Right atrium auricular region (tissue), 2 donors: ENCODE measurements at regions not wholly inside any gene's neighbourhood (a gene's known extent, or its start where the extent isn't known, plus 50 kb on each side); places are given as distances from the start of the nearest gene placed in this dataset.

Source experiments
- DNase-seq: peaks from one replicate; pipeline ENCODE4 v3.0.0-alpha.2; 2019; ENCODE audit warnings: low spot score
- H3K27ac ChIP-seq, 2 donors: fragments of 200-600 bp; sonication (generic); 1 replicate in 1 of 2; 2 replicates in 1 of 2; pipeline ENCODE4 v1.5.1; 2016 to 2019
- H3K27me3 ChIP-seq, 2 donors: fragments of 200-600 bp; sonication (generic); one replicate each; pipeline versions ENCODE4 v1.5.1 to v1.6.0; 2017 to 2019
- H3K36me3 ChIP-seq: fragments of 200-600 bp; sonication (generic); one replicate; pipeline ENCODE4 v1.5.1; 2016
- H3K4me1 ChIP-seq, 2 donors: fragments of 200-600 bp; sonication (generic); one replicate each; pipeline versions ENCODE4 v1.5.1 to v1.6.0; 2017 to 2019
- H3K4me3 ChIP-seq, 2 donors: fragments of 200-600 bp; sonication (generic); 1 replicate in 1 of 2; 2 replicates in 1 of 2; pipeline ENCODE4 v1.5.1; 2017 to 2019; ENCODE audit warnings: mild to moderate bottlenecking in 1 of 2, moderate library complexity in 1 of 2
- H3K9me3 ChIP-seq, 2 donors: fragments of 200-600 bp; sonication (generic); one replicate each; pipeline ENCODE4 v1.5.1; 2019
- CTCF ChIP-seq, 2 donors: fragments of 200-600 bp; sonication (generic); IDR thresholded peaks; one replicate each; pipeline ENCODE4 v1.5.1; 2019; ENCODE audit warnings: antibody characterized with exemption in 2 of 2

GRCh38 chr5:63306909-63307308 is 655.3 kb downstream of the HTR1A start:
- no peak for TF ChIP-seq CTCF (IDR thresholded peaks at IDR 0.05)
- no peak overlapping the region for H3K27ac ChIP-seq
- no peak overlapping the region for H3K4me3 ChIP-seq
- H3K9me3 ChIP-seq: no peaks in the 10 kb centered on the region
- no peak for DNase-seq
- H3K27me3 ChIP-seq: no peaks in the 10 kb centered on the region
- H3K4me1 ChIP-seq: no peaks in the 10 kb centered on the region
- no peaks in the 10 kb centered on the region for H3K36me3 ChIP-seq

GRCh38 chr5:63293317-63293716 is 668.9 kb downstream of the HTR1A start:
- no peaks in the 10 kb centered on the region for H3K9me3 ChIP-seq
- no peaks in the 10 kb centered on the region for H3K36me3 ChIP-seq
- no peaks in the 10 kb centered on the region for H3K27me3 ChIP-seq
- H3K27ac ChIP-seq: no peak overlapping the region
- DNase-seq: no peak
- TF ChIP-seq CTCF (IDR thresholded peaks at IDR 0.05): no peak
- H3K4me1 ChIP-seq: no peaks in the 10 kb centered on the region
- H3K4me3 ChIP-seq: no peak overlapping the region

- no peak overlapping the region for H3K4me3 ChIP-seq
- no peak overlapping the region for H3K27ac ChIP-seq
- H3K27me3 ChIP-seq: no peaks in the 10 kb centered on the region
- TF ChIP-seq CTCF (IDR thresholded peaks at IDR 0.05): no peak
- no peaks in the 10 kb centered on the region for H3K36me3 ChIP-seq
- H3K9me3 ChIP-seq: no peaks in the 10 kb centered on the region
- no peak for DNase-seq
- no peaks in the 10 kb centered on the region for H3K4me1 ChIP-seq
These were observed 675.5 kb downstream of the HTR1A start for GRCh38 chr5:63286724-63287123.

- no peaks in the 10 kb centered on the region for H3K4me1 ChIP-seq
- H3K27me3 ChIP-seq: no peaks in the 10 kb centered on the region
- DNase-seq: no peak
- no peak for TF ChIP-seq CTCF (IDR thresholded peaks at IDR 0.05)
- no peak overlapping the region for H3K27ac ChIP-seq
- no peaks in the 10 kb centered on the region for H3K9me3 ChIP-seq
- no peaks in the 10 kb centered on the region for H3K36me3 ChIP-seq
- H3K4me3 ChIP-seq: no peak overlapping the region
These were observed 684.8 kb downstream of the LRRC70 start for GRCh38 chr5:63263411-63263810.

- DNase-seq: no peak
- Histone ChIP-seq H3K36me3 (no peaks in the 10 kb centered on the region), H3K4me1 (no peaks in the 10 kb centered on the region), H3K27ac (no peak overlapping the region), H3K9me3 (no peaks in the 10 kb centered on the region), H3K4me3 (no peak overlapping the region), H3K27me3 (no peaks in the 10 kb centered on the region)
- no peak for TF ChIP-seq CTCF (IDR thresholded peaks at IDR 0.05)
These were observed 683.8 kb downstream of the LRRC70 start for GRCh38 chr5:63262185-63262981.

GRCh38 chr5:63261695-63262094 is 683.1 kb downstream of the LRRC70 start:
- no peaks in the 10 kb centered on the region for H3K27me3 ChIP-seq
- H3K27ac ChIP-seq: no peak overlapping the region
- H3K4me1 ChIP-seq: no peaks in the 10 kb centered on the region
- no peak overlapping the region for H3K4me3 ChIP-seq
- no peak for TF ChIP-seq CTCF (IDR thresholded peaks at IDR 0.05)
- DNase-seq: no peak
- no peaks in the 10 kb centered on the region for H3K36me3 ChIP-seq
- H3K9me3 ChIP-seq: no peaks in the 10 kb centered on the region
